ENCODE measurements at regions not wholly inside any gene's neighbourhood (a gene's known extent, or its start where the extent isn't known, plus 50 kb on each side); places are given as distances from the start of the nearest gene placed in this dataset.
"Not testable (repeated sequence)": the region's sequence is repeated elsewhere in the genome, so short reads cannot be mapped to it uniquely, and the experiment has no call there.

GRCh38 chr7:114175125-114175524 is 239.5 kb upstream of the FOXP2 start:
- no peak overlapping the region for H3K9ac ChIP-seq (ENCODE audit: low read length)
- H3K4me3 ChIP-seq (ENCODE audit: low read depth in 1 of 2, low read length in 2 of 2): no peak overlapping the region
- no peaks in the 10 kb centered on the region for H3K9me3 ChIP-seq (ENCODE audit: low read length)
- H3K4me1 ChIP-seq (ENCODE audit: insufficient read depth, low read length): no peaks in the 10 kb centered on the region
- no peaks in the 10 kb centered on the region for H3K36me3 ChIP-seq (ENCODE audit: insufficient read depth, low read length)
- H3K27me3 ChIP-seq (ENCODE audit: control insufficient read depth in 1 of 2, insufficient read depth in 2 of 2, low read length in 2 of 2): no peaks in the 10 kb centered on the region
- H3K27ac ChIP-seq (ENCODE audit: low read depth, low read length): no peak overlapping the region

- no peak overlapping the region for H3K9ac ChIP-seq (ENCODE audit: low read length)
- H3K36me3 ChIP-seq (ENCODE audit: insufficient read depth, low read length): no peaks in the 10 kb centered on the region
- no peaks in the 10 kb centered on the region for H3K27me3 ChIP-seq (ENCODE audit: control insufficient read depth in 1 of 2, insufficient read depth in 2 of 2, low read length in 2 of 2)
- H3K27ac ChIP-seq (ENCODE audit: low read depth, low read length): no peak overlapping the region
- no peaks in the 10 kb centered on the region for H3K4me1 ChIP-seq (ENCODE audit: insufficient read depth, low read length)
- no peak overlapping the region for H3K4me3 ChIP-seq (ENCODE audit: low read depth in 1 of 2, low read length in 2 of 2)
- H3K9me3 ChIP-seq (ENCODE audit: low read length): no peaks in the 10 kb centered on the region
These were observed 241.3 kb upstream of the FOXP2 start for GRCh38 chr7:114173170-114173890.

- not testable (repeated sequence) for H3K9me3 ChIP-seq (ENCODE audit: low read length); H3K4me3 ChIP-seq (ENCODE audit: low read depth in 1 of 2, low read length in 2 of 2); H3K4me1 ChIP-seq (ENCODE audit: insufficient read depth, low read length); H3K9ac ChIP-seq (ENCODE audit: low read length); H3K27me3 ChIP-seq (ENCODE audit: control insufficient read depth in 1 of 2, insufficient read depth in 2 of 2, low read length in 2 of 2); H3K27ac ChIP-seq (ENCODE audit: low read depth, low read length); H3K36me3 ChIP-seq (ENCODE audit: insufficient read depth, low read length)
These were observed 245.2 kb upstream of the FOXP2 start for GRCh38 chr7:114169389-114169788.

- H3K27ac ChIP-seq (ENCODE audit: low read depth, low read length): no peak overlapping the region
- H3K4me3 ChIP-seq (ENCODE audit: low read depth in 1 of 2, low read length in 2 of 2): no peak overlapping the region
- H3K27me3 ChIP-seq (ENCODE audit: control insufficient read depth in 1 of 2, insufficient read depth in 2 of 2, low read length in 2 of 2): no peaks in the 10 kb centered on the region
- no peaks in the 10 kb centered on the region for H3K9me3 ChIP-seq (ENCODE audit: low read length)
- peaks cover 7% of the 10 kb centered on the region for H3K4me1 ChIP-seq (ENCODE audit: insufficient read depth, low read length)
- no peaks in the 10 kb centered on the region for H3K36me3 ChIP-seq (ENCODE audit: insufficient read depth, low read length)
- no peak overlapping the region for H3K9ac ChIP-seq (ENCODE audit: low read length)
These were observed 242.1 kb upstream of the PPP1R3A start for GRCh38 chr7:114160925-114161324.

GRCh38 chr7:114158854-114159253 is 240.0 kb upstream of the PPP1R3A start:
- H3K4me3 ChIP-seq (ENCODE audit: low read depth in 1 of 2, low read length in 2 of 2): no peak overlapping the region
- H3K9me3 ChIP-seq (ENCODE audit: low read length): no peaks in the 10 kb centered on the region
- no peaks in the 10 kb centered on the region for H3K27me3 ChIP-seq (ENCODE audit: control insufficient read depth in 1 of 2, insufficient read depth in 2 of 2, low read length in 2 of 2)
- no peak overlapping the region for H3K27ac ChIP-seq (ENCODE audit: low read depth, low read length)
- no peak overlapping the region for H3K9ac ChIP-seq (ENCODE audit: low read length)
- H3K36me3 ChIP-seq (ENCODE audit: insufficient read depth, low read length): no peaks in the 10 kb centered on the region
- peaks cover 19% of the 10 kb centered on the region for H3K4me1 ChIP-seq (ENCODE audit: insufficient read depth, low read length)

GRCh38 chr7:114158275-114158674 is 239.5 kb upstream of the PPP1R3A start:
- Histone ChIP-seq H3K9me3 (ENCODE audit: low read length) (no peaks in the 10 kb centered on the region), H3K36me3 (ENCODE audit: insufficient read depth, low read length) (no peaks in the 10 kb centered on the region), H3K9ac (ENCODE audit: low read length) (no peak overlapping the region), H3K4me3 (ENCODE audit: low read depth in 1 of 2, low read length in 2 of 2) (no peak overlapping the region), H3K27ac (ENCODE audit: low read depth, low read length) (no peak overlapping the region), H3K4me1 (ENCODE audit: insufficient read depth, low read length) (peaks cover 24% of the 10 kb centered on the region), H3K27me3 (ENCODE audit: control insufficient read depth in 1 of 2, insufficient read depth in 2 of 2, low read length in 2 of 2) (no peaks in the 10 kb centered on the region)

GRCh38 chr7:114156178-114156577 is 237.4 kb upstream of the PPP1R3A start:
- H3K36me3 ChIP-seq (ENCODE audit: insufficient read depth, low read length): no peaks in the 10 kb centered on the region
- H3K27ac ChIP-seq (ENCODE audit: low read depth, low read length): no peak overlapping the region
- no peak overlapping the region for H3K4me3 ChIP-seq (ENCODE audit: low read depth in 1 of 2, low read length in 2 of 2)
- no peaks in the 10 kb centered on the region for H3K27me3 ChIP-seq (ENCODE audit: control insufficient read depth in 1 of 2, insufficient read depth in 2 of 2, low read length in 2 of 2)
- H3K4me1 ChIP-seq (ENCODE audit: insufficient read depth, low read length): peaks cover 29% of the 10 kb centered on the region
- H3K9me3 ChIP-seq (ENCODE audit: low read length): no peaks in the 10 kb centered on the region
- no peak overlapping the region for H3K9ac ChIP-seq (ENCODE audit: low read length)

- Histone ChIP-seq H3K4me1 (ENCODE audit: insufficient read depth, low read length) (peaks cover 36% of the 10 kb centered on the region), H3K4me3 (ENCODE audit: low read depth in 1 of 2, low read length in 2 of 2) (no peak overlapping the region), H3K27me3 (ENCODE audit: control insufficient read depth in 1 of 2, insufficient read depth in 2 of 2, low read length in 2 of 2) (no peaks in the 10 kb centered on the region), H3K9ac (ENCODE audit: low read length) (no peak overlapping the region), H3K36me3 (ENCODE audit: insufficient read depth, low read length) (no peaks in the 10 kb centered on the region), H3K9me3 (ENCODE audit: low read length) (no peaks in the 10 kb centered on the region), H3K27ac (ENCODE audit: low read depth, low read length) (no peak overlapping the region)
These were observed 236.6 kb upstream of the PPP1R3A start for GRCh38 chr7:114155116-114156110.

- peaks cover 36% of the 10 kb centered on the region for H3K4me1 ChIP-seq (ENCODE audit: insufficient read depth, low read length)
- no peaks in the 10 kb centered on the region for H3K36me3 ChIP-seq (ENCODE audit: insufficient read depth, low read length)
- H3K4me3 ChIP-seq (ENCODE audit: low read depth in 1 of 2, low read length in 2 of 2): no peak overlapping the region
- H3K9ac ChIP-seq (ENCODE audit: low read length): no peak overlapping the region
- H3K27ac ChIP-seq (ENCODE audit: low read depth, low read length): no peak overlapping the region
- no peaks in the 10 kb centered on the region for H3K9me3 ChIP-seq (ENCODE audit: low read length)
- H3K27me3 ChIP-seq (ENCODE audit: control insufficient read depth in 1 of 2, insufficient read depth in 2 of 2, low read length in 2 of 2): no peaks in the 10 kb centered on the region
These were observed 234.9 kb upstream of the PPP1R3A start for GRCh38 chr7:114153700-114154099.

- Histone ChIP-seq H3K9ac (ENCODE audit: low read length) (no peak overlapping the region), H3K27me3 (ENCODE audit: control insufficient read depth in 1 of 2, insufficient read depth in 2 of 2, low read length in 2 of 2) (no peaks in the 10 kb centered on the region), H3K9me3 (ENCODE audit: low read length) (no peaks in the 10 kb centered on the region), H3K27ac (ENCODE audit: low read depth, low read length) (no peak overlapping the region), H3K4me3 (ENCODE audit: low read depth in 1 of 2, low read length in 2 of 2) (no peak overlapping the region), H3K4me1 (ENCODE audit: insufficient read depth, low read length) (peaks cover 38% of the 10 kb centered on the region), H3K36me3 (ENCODE audit: insufficient read depth, low read length) (no peaks in the 10 kb centered on the region)
These were observed 233.6 kb upstream of the PPP1R3A start for GRCh38 chr7:114152314-114152938.

- peak overlapping the region in 1 of 2 donors; percentile 7 for H3K4me3 ChIP-seq (ENCODE audit: low read depth in 1 of 2, low read length in 2 of 2)
- H3K36me3 ChIP-seq (ENCODE audit: insufficient read depth, low read length): no peaks in the 10 kb centered on the region
These were observed 233.0 kb upstream of the PPP1R3A start for GRCh38 chr7:114151777-114152176.

More at GRCh38 chr7:114151777-114152176, 233.0 kb upstream of the PPP1R3A start:
- H3K9ac ChIP-seq (ENCODE audit: low read length): no peak overlapping the region
- peaks cover 38% of the 10 kb centered on the region for H3K4me1 ChIP-seq (ENCODE audit: insufficient read depth, low read length)
- H3K27ac ChIP-seq (ENCODE audit: low read depth, low read length): no peak overlapping the region
- no peaks in the 10 kb centered on the region for H3K27me3 ChIP-seq (ENCODE audit: control insufficient read depth in 1 of 2, insufficient read depth in 2 of 2, low read length in 2 of 2)
- H3K9me3 ChIP-seq (ENCODE audit: low read length): no peaks in the 10 kb centered on the region

All from muscle layer of colon (tissue), 2 donors.